ENCODE measurements at regions not wholly inside any gene's neighbourhood (a gene's known extent, or its start where the extent isn't known, plus 50 kb on each side); places are given as distances from the start of the nearest gene placed in this dataset.
"Not testable (repeated sequence)": the region's sequence is repeated elsewhere in the genome, so short reads cannot be mapped to it uniquely, and the experiment has no call there.

DNA sequence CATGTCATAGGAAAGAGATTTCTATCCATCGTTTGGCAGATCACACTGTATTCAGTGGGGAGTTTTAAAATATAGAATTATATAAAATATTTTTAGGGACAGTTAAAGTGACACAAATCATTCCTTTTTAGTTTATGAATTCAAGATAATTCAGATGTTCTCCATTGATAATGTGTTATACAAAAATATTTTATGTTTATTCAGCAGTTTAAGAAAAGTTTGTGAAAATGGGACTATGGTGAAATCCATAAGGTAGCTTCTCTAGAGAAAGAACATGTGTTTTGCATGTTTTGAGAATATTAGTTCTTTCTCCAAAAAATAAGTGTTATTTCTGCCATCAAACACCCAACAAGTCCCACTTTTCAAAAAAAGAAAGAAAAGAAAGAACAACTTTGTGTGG, 122.9 kb downstream of the EMB start (continued):
- TF ChIP-seq, protein P1, sequence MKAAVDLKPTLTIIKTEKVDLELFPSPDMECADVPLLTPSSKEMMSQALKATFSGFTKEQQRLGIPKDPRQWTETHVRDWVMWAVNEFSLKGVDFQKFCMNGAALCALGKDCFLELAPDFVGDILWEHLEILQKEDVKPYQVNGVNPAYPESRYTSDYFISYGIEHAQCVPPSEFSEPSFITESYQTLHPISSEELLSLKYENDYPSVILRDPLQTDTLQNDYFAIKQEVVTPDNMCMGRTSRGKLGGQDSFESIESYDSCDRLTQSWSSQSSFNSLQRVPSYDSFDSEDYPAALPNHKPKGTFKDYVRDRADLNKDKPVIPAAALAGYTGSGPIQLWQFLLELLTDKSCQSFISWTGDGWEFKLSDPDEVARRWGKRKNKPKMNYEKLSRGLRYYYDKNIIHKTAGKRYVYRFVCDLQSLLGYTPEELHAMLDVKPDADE (IDR thresholded peaks at IDR 0.05), result no peak
- TF ChIP-seq POLR2AphosphoS5 (IDR thresholded peaks at IDR 0.05; ENCODE audit: low read depth) (no peak), CREB1 (CRISPR knock-in tag; IDR thresholded peaks at IDR 0.05; ENCODE audit: low read depth) (no peak), ZNF114 (CRISPR knock-in tag; IDR thresholded peaks at IDR 0.05) (no peak), NANOG (IDR thresholded peaks at IDR 0.05; ENCODE audit: borderline replicate concordance) (no peak), EZH2 (IDR thresholded peaks at IDR 0.05; ENCODE audit: low read depth, unreplicated experiment) (no peak), JUNB (IDR thresholded peaks at IDR 0.05; ENCODE audit: unreplicated experiment) (no peak), EZH2phosphoT487 (IDR thresholded peaks at IDR 0.05; ENCODE audit: unreplicated experiment) (no peak)

DNA sequence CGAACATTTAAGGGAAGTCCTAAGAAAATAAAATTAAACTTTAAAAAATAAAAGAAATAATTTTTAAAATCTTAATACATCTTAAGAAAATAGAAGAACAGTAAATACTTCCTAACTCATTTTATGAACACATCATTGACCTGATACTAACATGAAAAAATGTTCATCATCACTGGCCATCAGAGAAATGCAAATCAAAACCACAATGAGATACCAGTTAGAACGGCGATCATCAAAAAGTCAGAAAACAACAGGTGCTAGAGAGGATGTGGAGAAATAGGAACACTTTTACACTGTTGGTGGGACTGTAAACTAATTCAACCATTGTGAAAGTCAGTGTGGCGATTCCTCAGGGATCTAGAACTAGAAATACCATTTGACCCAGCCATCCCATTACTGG, 134.6 kb downstream of the EMB start:
- not testable (repeated sequence) for H3K4me1 ChIP-seq (ENCODE audit: insufficient read depth); ATAC-seq; H3F3A ChIP-seq (replicated peaks; ENCODE audit: low read depth); H4K20me1 ChIP-seq (replicated peaks; ENCODE audit: insufficient read depth); H3K27ac Mint-ChIP-seq; H3K4me2 ChIP-seq; H3K36me3 ChIP-seq (ENCODE audit: insufficient read depth); H3K27ac ChIP-seq (ENCODE audit: low read depth); H3K9me2 ChIP-seq (ENCODE audit: insufficient read depth); DNase-seq (ENCODE audit: low spot score); H3K27me3 Mint-ChIP-seq (ENCODE audit: insufficient read depth, low read depth, poor library complexity); H2AFZ ChIP-seq; H3K4me3 Mint-ChIP-seq; H3K4me3 ChIP-seq; H3K79me2 ChIP-seq (replicated peaks; ENCODE audit: insufficient read depth); H3K27me3 ChIP-seq (ENCODE audit: insufficient read depth); H3K4me1 Mint-ChIP-seq
- Mint-ChIP-seq H3K9me3 (peaks cover 84% of the 10 kb centered on the region), H3K36me3 (ENCODE audit: low read depth) (peaks cover 11% of the 10 kb centered on the region; the same call in 1 of the 3 replicates)

- H3K27ac ChIP-seq (ENCODE audit: low read depth), result no peak overlapping the region
- H3K4me3 Mint-ChIP-seq, result no peak overlapping the region
- no peaks in the 10 kb centered on the region for H3K79me2 ChIP-seq (replicated peaks; ENCODE audit: insufficient read depth)
- no peak overlapping the region for H3K4me2 ChIP-seq
- H2AFZ ChIP-seq, result no peak overlapping the region
- no peak overlapping the region for H3K4me3 ChIP-seq
- no peak for DNase-seq (ENCODE audit: low spot score)
- H3K4me1 Mint-ChIP-seq, result no peaks in the 10 kb centered on the region
- H3K27me3 Mint-ChIP-seq (ENCODE audit: insufficient read depth, low read depth, poor library complexity), result no peaks in the 10 kb centered on the region
- no peak overlapping the region for H3K27ac Mint-ChIP-seq
- H4K20me1 ChIP-seq (replicated peaks; ENCODE audit: insufficient read depth), result no peaks in the 10 kb centered on the region
- ATAC-seq, result no peak
- peaks cover 82% of the 10 kb centered on the region for H3K9me3 Mint-ChIP-seq
- H3K27me3 ChIP-seq (ENCODE audit: insufficient read depth), result no peaks in the 10 kb centered on the region
- H3K36me3 ChIP-seq (ENCODE audit: insufficient read depth), result peaks cover 7% of the 10 kb centered on the region; the same call in 1 of the 2 replicates
- H3K9me2 ChIP-seq (ENCODE audit: insufficient read depth), result no peaks in the 10 kb centered on the region
- no peaks in the 10 kb centered on the region for H3K4me1 ChIP-seq (ENCODE audit: insufficient read depth)
- no peaks in the 10 kb centered on the region for H3F3A ChIP-seq (replicated peaks; ENCODE audit: low read depth)
- peaks cover 10% of the 10 kb centered on the region for H3K36me3 Mint-ChIP-seq (ENCODE audit: low read depth)
- TF ChIP-seq, protein P2, sequence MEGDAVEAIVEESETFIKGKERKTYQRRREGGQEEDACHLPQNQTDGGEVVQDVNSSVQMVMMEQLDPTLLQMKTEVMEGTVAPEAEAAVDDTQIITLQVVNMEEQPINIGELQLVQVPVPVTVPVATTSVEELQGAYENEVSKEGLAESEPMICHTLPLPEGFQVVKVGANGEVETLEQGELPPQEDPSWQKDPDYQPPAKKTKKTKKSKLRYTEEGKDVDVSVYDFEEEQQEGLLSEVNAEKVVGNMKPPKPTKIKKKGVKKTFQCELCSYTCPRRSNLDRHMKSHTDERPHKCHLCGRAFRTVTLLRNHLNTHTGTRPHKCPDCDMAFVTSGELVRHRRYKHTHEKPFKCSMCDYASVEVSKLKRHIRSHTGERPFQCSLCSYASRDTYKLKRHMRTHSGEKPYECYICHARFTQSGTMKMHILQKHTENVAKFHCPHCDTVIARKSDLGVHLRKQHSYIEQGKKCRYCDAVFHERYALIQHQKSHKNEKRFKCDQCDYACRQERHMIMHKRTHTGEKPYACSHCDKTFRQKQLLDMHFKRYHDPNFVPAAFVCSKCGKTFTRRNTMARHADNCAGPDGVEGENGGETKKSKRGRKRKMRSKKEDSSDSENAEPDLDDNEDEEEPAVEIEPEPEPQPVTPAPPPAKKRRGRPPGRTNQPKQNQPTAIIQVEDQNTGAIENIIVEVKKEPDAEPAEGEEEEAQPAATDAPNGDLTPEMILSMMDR (conservative IDR thresholded peaks at IDR 0.05; ENCODE audit: low read depth in 2 of 2), result no peak
- TF ChIP-seq CREB1 (CRISPR knock-in tag; IDR thresholded peaks at IDR 0.05; ENCODE audit: low read depth) (no peak), STAT1 (IDR thresholded peaks at IDR 0.05; ENCODE audit: unreplicated experiment) (no peak), EZH2 (IDR thresholded peaks at IDR 0.05; ENCODE audit: low read depth, unreplicated experiment) (no peak)
- TF ChIP-seq, protein P1 (IDR thresholded peaks at IDR 0.05), result no peak
Measured at GRCh38 chr5:50302815-50303490, 138.1 kb downstream of the EMB start.

Data from GM23338 (cell line).